ENCODE measurements at regions not wholly inside any gene's neighbourhood (a gene's known extent, or its start where the extent isn't known, plus 50 kb on each side); places are given as distances from the start of the nearest gene placed in this dataset.

DNA sequence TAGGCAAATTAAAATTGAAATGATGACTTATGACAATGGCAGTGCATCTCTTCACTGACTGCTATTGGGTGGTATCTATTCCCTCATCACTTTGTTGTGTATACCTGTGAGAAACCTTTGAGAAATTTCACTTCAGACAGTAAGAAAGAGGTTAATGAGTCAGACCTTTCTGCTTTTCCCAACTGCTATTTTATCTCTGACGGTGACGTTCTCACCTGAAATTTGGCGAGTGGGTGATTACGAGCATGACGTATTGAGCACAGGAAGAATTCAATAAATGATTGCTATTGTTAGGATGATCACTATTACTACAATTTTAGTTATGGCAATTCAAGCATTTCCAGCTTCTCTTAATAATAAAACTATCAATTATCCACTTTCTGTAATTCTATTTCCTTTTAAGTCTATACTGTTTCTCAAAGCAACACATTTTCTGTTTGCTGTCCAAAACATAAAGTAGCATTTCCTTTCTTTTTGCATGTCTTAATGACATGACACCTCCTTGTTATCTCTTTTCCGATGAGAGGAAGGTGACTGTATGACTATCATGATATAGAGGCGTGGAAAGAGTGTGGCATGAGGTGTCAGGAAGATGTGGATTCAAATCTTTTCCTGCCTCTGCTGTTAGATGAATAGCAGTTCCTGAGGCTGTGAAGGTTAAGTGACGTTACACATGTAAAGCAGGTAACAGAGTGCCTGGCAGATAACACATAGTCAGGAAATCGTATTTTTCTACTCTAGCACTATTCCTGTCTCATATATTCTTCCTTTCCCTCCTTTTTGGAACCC, 504.9 kb upstream of the SEMA6D start:
- TF ChIP-seq MAX (IDR thresholded peaks at IDR 0.05) (no peak), ZBTB7A (IDR thresholded peaks at IDR 0.05; ENCODE audit: low read depth) (no peak), EP300 (IDR thresholded peaks at IDR 0.05; ENCODE audit: borderline replicate concordance) (no peak), CREB1 (IDR thresholded peaks at IDR 0.05; ENCODE audit: low read depth) (no peak), CEBPB (IDR thresholded peaks at IDR 0.05) (no peak), RAD21 (IDR thresholded peaks at IDR 0.05; ENCODE audit: low read depth) (no peak)

DNA sequence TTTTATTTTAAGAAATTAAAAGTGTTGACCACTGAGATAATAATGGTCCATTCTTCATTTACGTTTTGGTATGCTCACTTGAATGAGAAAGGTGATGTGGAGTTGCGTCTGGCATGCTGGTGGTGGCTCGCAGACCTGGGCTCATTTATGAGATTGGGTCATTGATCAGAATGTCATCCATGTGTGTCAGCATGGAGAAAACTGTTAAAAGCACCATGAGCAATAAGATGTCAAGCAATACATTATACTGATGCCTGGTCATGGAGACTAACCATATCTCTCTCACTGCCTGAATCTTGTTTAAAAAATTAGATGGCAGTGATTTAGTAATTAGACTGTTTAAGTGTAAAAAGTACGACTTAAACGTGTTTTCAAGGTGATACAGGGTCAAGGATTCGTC, 503.4 kb upstream of the SEMA6D start:
- TF ChIP-seq NFIC (IDR thresholded peaks at IDR 0.05) (no peak), YY1 (IDR thresholded peaks at IDR 0.05; ENCODE audit: low read depth) (no peak), TAF1 (IDR thresholded peaks at IDR 0.05; ENCODE audit: low read depth) (no peak), EGR1 (IDR thresholded peaks at IDR 0.05) (no peak), FOXM1 (IDR thresholded peaks at IDR 0.05; ENCODE audit: borderline replicate concordance, low read depth) (no peak), ZBTB7A (IDR thresholded peaks at IDR 0.05; ENCODE audit: low read depth) (no peak), CEBPB (IDR thresholded peaks at IDR 0.05) (no peak)

DNA sequence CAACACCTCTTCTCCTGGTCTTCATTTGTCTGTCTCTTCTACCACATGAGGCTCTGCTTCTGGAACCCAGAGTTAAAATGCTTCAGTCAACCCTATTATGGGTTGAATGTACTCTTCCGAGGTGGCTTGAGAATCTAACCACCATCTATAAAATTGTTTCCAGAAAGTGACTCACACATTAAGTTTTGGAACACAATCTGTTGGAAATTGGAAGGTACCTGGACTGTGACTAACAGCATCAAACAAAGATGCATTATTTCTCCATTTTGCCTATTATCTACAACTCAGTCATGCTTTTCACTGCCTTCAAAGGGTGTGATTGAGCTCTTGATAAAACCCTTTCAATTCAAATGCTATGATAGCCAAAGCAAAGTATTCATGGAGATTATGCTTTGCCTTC, 499.0 kb upstream of the SEMA6D start:
- TF ChIP-seq RAD21 (IDR thresholded peaks at IDR 0.05; ENCODE audit: low read depth): no peak
- TF ChIP-seq TCF12 (IDR thresholded peaks at IDR 0.05; ENCODE audit: low read depth): no peak

DNA sequence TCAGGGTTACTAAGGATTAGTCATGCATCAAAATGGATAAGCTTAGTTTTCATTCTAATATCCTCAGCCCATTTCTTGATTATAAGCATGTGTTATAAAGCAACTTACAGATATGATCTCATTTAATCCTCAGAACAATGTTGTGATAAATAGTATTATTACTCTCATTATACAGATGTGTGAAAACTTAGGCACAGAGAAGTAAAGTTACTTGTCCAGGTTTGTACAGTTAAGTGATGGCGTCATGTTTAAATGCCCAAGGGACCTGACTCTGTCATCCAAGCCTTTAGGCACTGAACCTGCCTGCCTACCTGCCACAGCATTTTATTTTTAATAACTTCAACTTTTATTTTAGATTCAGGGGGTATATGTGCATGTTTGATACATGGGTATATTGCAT, 472.9 kb upstream of the SEMA6D start:
- TF ChIP-seq EP300 (IDR thresholded peaks at IDR 0.05; ENCODE audit: borderline replicate concordance) (no peak), ZBTB7A (IDR thresholded peaks at IDR 0.05; ENCODE audit: low read depth) (no peak), USF1 (IDR thresholded peaks at IDR 0.05) (no peak), TEAD4 (IDR thresholded peaks at IDR 0.05) (no peak), TCF12 (IDR thresholded peaks at IDR 0.05; ENCODE audit: low read depth) (no peak), CREB1 (IDR thresholded peaks at IDR 0.05; ENCODE audit: low read depth) (no peak), FOXM1 (IDR thresholded peaks at IDR 0.05; ENCODE audit: borderline replicate concordance, low read depth) (no peak), YY1 (IDR thresholded peaks at IDR 0.05; ENCODE audit: low read depth) (no peak), NFIC (IDR thresholded peaks at IDR 0.05) (no peak), CEBPB (IDR thresholded peaks at IDR 0.05) (no peak), TAF1 (IDR thresholded peaks at IDR 0.05; ENCODE audit: low read depth) (no peak), MAX (IDR thresholded peaks at IDR 0.05) (no peak), RAD21 (IDR thresholded peaks at IDR 0.05; ENCODE audit: low read depth) (no peak)
- TF ChIP-seq, protein P1, sequence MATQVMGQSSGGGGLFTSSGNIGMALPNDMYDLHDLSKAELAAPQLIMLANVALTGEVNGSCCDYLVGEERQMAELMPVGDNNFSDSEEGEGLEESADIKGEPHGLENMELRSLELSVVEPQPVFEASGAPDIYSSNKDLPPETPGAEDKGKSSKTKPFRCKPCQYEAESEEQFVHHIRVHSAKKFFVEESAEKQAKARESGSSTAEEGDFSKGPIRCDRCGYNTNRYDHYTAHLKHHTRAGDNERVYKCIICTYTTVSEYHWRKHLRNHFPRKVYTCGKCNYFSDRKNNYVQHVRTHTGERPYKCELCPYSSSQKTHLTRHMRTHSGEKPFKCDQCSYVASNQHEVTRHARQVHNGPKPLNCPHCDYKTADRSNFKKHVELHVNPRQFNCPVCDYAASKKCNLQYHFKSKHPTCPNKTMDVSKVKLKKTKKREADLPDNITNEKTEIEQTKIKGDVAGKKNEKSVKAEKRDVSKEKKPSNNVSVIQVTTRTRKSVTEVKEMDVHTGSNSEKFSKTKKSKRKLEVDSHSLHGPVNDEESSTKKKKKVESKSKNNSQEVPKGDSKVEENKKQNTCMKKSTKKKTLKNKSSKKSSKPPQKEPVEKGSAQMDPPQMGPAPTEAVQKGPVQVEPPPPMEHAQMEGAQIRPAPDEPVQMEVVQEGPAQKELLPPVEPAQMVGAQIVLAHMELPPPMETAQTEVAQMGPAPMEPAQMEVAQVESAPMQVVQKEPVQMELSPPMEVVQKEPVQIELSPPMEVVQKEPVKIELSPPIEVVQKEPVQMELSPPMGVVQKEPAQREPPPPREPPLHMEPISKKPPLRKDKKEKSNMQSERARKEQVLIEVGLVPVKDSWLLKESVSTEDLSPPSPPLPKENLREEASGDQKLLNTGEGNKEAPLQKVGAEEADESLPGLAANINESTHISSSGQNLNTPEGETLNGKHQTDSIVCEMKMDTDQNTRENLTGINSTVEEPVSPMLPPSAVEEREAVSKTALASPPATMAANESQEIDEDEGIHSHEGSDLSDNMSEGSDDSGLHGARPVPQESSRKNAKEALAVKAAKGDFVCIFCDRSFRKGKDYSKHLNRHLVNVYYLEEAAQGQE (IDR thresholded peaks at IDR 0.05; ENCODE audit: low read depth): no peak

DNA sequence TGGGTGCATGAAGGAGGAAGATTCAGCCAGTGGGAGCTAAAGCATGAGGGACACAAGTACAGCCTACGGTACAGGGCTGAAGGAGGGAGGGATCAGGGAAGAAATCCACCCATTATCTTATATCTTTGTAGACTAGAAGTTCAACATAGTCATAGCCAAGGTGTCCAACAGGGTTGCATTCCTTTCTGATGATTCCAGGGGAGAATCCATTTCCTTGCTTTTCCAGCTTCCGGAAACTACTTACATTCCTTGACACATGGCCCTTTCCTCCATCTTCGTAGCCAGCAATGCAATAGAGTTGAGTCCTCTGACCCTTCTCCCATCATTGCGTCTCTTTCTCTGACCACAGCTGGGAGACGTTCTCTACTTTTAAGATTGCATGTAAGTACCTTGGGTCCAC, 471.0 kb upstream of the SEMA6D start:
- TF ChIP-seq FOXM1 (IDR thresholded peaks at IDR 0.05; ENCODE audit: borderline replicate concordance, low read depth): no peak
- no peak for TF ChIP-seq TAF1 (IDR thresholded peaks at IDR 0.05; ENCODE audit: low read depth)
- TF ChIP-seq, protein P1 (IDR thresholded peaks at IDR 0.05; ENCODE audit: low read depth): no peak
- TF ChIP-seq TCF12 (IDR thresholded peaks at IDR 0.05; ENCODE audit: low read depth): no peak

DNA sequence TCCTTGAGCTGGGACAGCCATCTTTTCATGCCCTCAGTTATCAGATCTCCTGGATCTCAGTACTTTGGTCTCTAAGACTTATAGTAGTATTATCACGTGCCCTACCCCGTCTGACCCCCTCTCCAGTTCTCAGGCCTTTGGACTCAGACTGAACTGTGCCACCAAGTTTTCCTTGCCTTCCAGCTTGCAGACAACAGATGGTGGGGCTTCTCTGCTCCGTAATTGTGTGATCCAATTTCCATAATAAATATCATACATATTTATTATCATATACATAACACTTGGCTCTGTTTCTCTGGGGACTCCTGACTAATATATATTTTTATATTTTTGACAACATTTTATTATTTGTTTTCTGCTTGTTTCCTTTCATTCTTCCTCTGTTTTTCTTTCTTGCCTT, 458.8 kb upstream of the SEMA6D start:
- TF ChIP-seq ZBTB7A (IDR thresholded peaks at IDR 0.05; ENCODE audit: low read depth) (no peak), MAX (IDR thresholded peaks at IDR 0.05) (no peak), CEBPB (IDR thresholded peaks at IDR 0.05) (no peak), RAD21 (IDR thresholded peaks at IDR 0.05; ENCODE audit: low read depth) (no peak), YY1 (IDR thresholded peaks at IDR 0.05; ENCODE audit: low read depth) (no peak), CREB1 (IDR thresholded peaks at IDR 0.05; ENCODE audit: low read depth) (no peak)

DNA sequence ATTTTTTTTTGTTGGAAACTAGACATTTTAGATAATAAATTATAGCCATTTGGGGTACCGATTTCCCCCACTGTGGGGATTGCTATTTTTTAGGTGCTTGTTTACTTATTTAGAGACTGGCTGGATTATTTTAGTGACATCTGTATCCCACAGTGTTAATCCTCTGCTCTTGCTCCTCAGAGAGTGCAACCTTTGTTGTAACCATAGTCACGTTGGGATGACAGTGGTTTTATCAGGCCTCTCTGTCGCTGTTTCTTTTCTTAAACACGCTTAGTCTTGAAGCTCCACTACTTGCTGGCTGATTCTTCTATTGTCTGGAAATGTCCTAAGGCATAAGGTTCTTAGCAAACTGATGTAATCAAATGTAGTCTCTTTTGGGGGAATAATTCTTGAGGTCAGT, 451.6 kb upstream of the SEMA6D start:
- TF ChIP-seq EGR1 (IDR thresholded peaks at IDR 0.05): no peak
- TF ChIP-seq RAD21 (IDR thresholded peaks at IDR 0.05; ENCODE audit: low read depth): no peak
- TF ChIP-seq MAX (IDR thresholded peaks at IDR 0.05): no peak
- no peak for TF ChIP-seq YY1 (IDR thresholded peaks at IDR 0.05; ENCODE audit: low read depth)
- no peak for TF ChIP-seq CEBPB (IDR thresholded peaks at IDR 0.05)
